HG03097 (cell line): ENCODE measurements at regions not wholly inside any gene's neighbourhood (a gene's known extent, or its start where the extent isn't known, plus 50 kb on each side); places are given as distances from the start of the nearest gene placed in this dataset.
"Not testable (repeated sequence)": the region's sequence is repeated elsewhere in the genome, so short reads cannot be mapped to it uniquely, and the experiment has no call there.

Experiments
- ATAC-seq: cut with Tn5 transposase; IDR thresholded peaks from one replicate; pipeline ENCODE4 v1.9.1; 2021; ENCODE audit not compliant: unreplicated experiment, low FRiP score

- no peak for ATAC-seq
These were observed 1336.9 kb downstream of the XPNPEP1 start for GRCh38 chr10:108586424-108586823.

DNA sequence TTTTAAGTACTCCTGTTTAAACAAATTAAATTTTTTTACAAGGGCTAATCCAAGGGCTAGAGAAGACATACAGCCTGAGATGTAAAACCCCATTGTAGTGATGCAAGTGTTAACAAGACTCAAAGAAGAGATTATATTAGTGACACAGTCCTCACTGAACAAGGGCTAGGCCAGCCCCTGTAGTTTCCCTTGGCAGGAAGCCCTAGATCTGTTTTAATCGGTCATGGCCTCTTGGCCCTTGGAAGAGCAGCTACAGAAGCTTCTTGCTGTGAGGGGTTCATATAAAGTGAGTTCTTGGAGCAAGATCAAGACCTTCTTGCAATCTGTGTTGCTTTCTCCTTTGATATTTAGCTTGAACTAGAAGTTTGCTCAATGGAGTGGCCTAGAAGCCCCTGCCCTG is 1339.4 kb downstream of the XPNPEP1 start:
- no peak for ATAC-seq

GRCh38 chr10:108582888-108583287 is 1340.4 kb downstream of the XPNPEP1 start:
- ATAC-seq = no peak

- no peak for ATAC-seq
These were observed 1340.9 kb downstream of the XPNPEP1 start for GRCh38 chr10:108582387-108582786.

GRCh38 chr10:108578258-108578657 is 1345.1 kb downstream of the XPNPEP1 start:
- no peak for ATAC-seq

DNA sequence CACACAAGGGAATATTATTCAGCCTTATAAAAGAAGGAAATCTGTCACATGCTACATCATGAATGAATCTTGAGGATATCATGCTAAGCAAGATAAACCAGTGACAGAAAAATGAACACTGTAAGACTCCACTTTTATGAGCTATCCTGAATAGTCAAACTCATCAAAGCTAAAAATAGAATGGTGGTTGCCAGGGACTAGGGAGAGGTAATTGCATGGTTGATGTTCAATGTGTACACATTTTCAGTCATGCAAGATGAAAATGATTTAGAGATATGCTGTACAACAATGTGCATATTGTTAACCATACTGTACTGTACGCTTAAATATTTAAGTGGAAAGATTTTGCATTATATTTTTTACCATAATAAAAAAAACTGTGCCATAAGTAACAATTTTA is 1349.1 kb downstream of the XPNPEP1 start:
- ATAC-seq = no peak

DNA sequence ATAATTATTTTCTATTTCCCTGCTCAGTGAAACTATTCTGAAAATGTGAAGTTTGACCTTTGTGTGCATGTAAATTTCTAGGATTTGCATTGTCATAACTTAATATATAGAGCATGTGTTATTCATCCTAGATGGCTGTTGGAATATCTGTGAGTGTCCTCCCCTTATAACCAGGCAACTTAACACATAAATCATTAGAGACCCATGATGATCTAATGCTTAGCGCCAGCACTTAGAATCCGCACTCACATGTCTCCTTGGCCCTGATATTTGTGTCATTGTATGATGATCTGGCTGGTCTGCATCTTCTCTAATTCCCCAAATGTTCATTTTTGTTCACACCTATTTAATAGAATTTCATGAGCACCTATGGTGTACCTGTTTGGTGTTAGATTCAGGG is 1354.5 kb downstream of the XPNPEP1 start:
- ATAC-seq = no peak

- no peak for ATAC-seq
These were observed 1355.2 kb downstream of the XPNPEP1 start for GRCh38 chr10:108567899-108568752.

DNA sequence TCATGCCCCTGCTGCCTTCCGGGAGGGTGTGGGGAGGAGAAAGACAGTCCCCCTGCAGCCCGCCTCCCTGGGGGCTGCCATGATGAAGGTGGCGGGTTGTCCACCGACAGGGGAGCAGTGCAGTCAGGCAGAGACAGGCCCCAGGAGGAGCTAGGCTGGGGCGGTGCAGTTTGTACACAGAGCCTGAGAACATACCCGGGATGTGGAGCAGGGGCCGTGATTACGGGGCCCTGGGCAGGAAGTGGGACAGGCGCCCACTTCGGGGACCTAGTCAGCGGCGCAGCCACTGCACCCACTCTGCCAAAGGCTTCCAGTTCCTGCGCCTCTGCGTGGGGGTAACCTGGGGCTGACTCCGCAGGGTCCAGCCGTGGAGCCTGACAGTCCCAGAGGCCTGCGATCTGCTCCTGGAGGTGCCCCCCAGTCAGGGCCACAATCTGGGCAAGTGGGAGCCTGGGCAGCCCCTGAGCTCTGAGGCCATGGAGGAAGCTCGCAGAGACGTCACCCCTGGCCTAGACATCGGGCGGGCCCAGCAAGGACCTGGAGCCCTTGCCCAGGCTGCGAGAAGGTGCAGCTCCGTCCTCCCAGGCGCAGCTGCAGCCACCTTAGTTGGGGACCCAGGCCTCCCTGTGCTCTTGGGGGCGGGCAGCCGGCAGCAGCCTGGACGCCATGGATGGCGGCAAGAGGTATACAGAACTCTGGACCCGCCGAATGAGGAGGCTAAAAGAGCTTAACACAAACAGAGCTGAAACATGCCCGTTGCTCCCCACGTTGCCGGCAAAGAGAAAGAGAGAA is 1356.8 kb downstream of the XPNPEP1 start:
- ATAC-seq = no peak

GRCh38 chr10:108562105-108562504 is 1361.2 kb downstream of the XPNPEP1 start:
- no peak for ATAC-seq

DNA sequence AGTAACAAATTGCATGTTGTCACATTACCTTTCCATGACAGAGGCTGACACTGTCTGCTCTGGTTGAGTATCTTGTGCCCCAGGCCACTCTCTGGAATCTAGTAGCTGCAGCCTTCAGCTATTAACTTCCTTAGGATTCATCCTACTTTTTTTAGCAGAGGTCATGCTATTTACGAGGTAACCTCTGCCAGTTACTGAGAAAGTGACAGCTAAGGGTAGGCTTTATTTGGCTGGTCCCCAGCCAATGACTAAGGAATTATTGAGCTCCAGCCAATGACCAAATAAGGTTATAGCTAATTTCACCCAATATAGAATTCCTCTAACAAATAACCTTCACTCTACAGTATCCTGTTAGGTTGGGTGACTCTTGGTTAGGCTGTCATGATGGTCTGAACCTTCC is 1361.7 kb downstream of the XPNPEP1 start:
- ATAC-seq = no peak

DNA sequence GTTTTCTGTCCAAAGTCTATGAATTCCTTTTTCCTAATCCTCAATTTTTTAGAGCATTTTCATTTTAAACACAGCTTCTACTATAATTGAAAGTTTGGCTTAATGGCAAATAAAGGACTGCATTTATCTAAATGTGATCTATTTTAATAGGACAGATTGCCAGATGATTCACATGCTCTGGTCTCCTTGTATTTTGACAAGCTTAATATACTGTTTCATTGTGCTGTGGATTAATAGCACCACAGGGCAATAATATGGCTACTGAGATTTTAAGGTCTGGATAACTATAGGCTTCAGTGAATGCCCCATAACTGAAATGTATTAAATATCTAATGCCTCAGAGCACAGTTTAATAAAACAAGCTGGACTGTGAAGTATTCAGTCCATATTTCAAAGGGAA is 1362.8 kb downstream of the XPNPEP1 start:
- no peak for ATAC-seq

- no peak for ATAC-seq
These were observed 1367.1 kb downstream of the XPNPEP1 start for GRCh38 chr10:108556186-108556585.

DNA sequence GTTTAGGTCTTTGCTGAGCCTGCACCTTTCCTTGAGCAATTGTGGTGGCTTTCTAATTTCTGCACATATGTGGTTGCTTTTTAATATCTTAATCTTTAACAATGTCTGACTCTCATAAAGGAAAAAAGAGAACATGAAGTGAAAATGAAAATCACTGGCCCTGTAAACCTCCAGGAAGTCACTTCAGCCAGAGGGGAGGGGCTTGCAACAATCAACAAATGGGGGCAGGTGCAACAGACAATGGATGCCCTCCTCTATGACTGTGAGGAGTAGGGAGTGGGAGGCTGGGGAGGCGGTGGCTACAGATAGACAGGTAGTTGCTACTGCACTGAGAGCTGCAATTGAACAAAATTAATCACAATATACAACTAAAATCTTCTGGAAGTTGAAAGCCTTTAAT is 1377.4 kb downstream of the XPNPEP1 start:
- peak; percentile 87 for ATAC-seq

- ATAC-seq = no peak
These were observed 1378.7 kb downstream of the XPNPEP1 start for GRCh38 chr10:108544500-108545120.

DNA sequence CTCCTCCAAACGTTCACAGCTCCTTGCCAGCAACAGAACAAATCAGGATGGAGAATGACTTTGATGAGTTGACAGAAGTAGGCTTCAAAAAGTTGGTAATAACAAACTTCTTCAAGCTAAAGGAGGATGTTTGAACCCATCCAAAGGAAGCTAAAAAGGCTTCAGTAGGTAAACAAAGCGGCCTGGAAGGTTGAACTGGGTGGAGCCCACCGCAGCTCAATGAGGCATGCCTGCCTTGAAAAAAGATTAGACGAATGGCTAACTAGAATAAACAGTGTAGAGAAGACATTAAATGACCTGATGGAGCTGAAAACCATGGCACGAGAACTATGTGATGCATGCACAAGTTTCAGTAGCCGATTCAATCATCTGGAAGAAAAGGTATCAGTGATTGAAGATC is 1369.0 kb upstream of the SORCS1 start:
- ATAC-seq = not testable (repeated sequence)

GRCh38 chr10:108523016-108523800 is 1358.7 kb upstream of the SORCS1 start:
- ATAC-seq = no peak

DNA sequence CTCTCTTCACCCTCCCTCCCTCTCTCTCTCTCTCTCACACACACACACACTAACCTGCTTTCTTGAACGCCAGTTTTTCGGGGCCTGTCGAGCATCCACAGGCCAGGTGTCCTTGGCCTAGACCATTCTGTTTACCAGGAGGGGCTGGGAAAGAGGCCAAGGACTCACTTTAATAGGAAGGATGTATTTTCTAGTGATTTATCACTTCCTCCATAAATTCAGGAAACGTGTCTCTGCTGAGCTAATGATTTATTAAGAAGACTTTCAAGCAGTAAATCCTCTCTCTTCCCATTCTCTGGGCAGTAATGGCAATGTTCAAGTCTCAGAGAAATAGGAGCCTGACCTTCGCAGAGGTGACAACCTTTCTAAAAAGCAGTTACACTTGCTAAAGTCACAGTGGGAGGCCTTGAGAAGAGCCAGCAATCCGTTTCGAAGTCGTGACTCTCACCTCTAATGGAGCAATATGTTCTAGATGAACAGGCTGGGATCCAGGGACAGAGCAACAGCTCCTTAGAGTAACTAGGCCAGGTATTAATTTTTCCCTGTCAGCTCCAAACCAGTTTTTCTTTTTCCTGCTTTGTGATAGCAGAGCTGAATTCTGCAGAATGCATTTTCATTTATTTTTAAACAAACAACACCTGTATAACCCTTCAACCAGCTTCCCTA is 1357.5 kb upstream of the SORCS1 start:
- no peak for ATAC-seq

- no peak for ATAC-seq
These were observed 1351.3 kb upstream of the SORCS1 start for GRCh38 chr10:108515821-108516220.

GRCh38 chr10:108500396-108500795 is 1335.9 kb upstream of the SORCS1 start:
- ATAC-seq = no peak
